Loucy (cell line): ENCODE measurements at regions not wholly inside any gene's neighbourhood (a gene's known extent, or its start where the extent isn't known, plus 50 kb on each side); places are given as distances from the start of the nearest gene placed in this dataset.

Experiments used
- EZH2phosphoT487 ChIP-seq: fragments of 200-600 bp; IDR thresholded peaks from 2 replicates; pipeline ENCODE4 v1.6.1; 2018; ENCODE audit warnings: antibody characterized with exemption, mild to moderate bottlenecking, moderate library complexity, borderline replicate concordance
- TF ChIP-seq, protein P1 (sequence below): fragments of 200-600 bp; sonication (generic); conservative IDR thresholded peaks from 2 replicates; pipeline ENCODE4 v1.5.1; 2014; ENCODE audit warnings: mild to moderate bottlenecking, antibody characterized with exemption, low read length

DNA sequence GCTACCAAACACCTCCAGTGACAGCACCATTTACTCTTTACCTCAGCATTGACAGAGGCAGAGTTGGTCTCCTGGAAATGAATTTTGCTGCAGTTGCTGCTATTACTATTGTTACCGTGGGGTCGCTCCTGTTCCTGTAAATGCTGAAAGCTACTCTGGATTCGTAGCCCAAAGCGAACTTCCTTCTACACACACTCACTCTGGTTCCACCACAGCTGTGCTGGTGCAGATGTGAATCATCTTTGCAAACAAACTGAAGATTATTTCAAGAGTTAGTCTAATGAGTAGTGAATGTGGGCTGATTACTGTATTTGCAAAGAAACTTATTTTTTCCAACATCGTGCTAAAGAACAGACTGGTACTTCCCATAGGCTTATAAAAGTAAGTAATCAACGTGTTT, 304.0 kb downstream of the LPIN1 start:
- no peak for TF ChIP-seq EZH2phosphoT487
- TF ChIP-seq, protein P1, sequence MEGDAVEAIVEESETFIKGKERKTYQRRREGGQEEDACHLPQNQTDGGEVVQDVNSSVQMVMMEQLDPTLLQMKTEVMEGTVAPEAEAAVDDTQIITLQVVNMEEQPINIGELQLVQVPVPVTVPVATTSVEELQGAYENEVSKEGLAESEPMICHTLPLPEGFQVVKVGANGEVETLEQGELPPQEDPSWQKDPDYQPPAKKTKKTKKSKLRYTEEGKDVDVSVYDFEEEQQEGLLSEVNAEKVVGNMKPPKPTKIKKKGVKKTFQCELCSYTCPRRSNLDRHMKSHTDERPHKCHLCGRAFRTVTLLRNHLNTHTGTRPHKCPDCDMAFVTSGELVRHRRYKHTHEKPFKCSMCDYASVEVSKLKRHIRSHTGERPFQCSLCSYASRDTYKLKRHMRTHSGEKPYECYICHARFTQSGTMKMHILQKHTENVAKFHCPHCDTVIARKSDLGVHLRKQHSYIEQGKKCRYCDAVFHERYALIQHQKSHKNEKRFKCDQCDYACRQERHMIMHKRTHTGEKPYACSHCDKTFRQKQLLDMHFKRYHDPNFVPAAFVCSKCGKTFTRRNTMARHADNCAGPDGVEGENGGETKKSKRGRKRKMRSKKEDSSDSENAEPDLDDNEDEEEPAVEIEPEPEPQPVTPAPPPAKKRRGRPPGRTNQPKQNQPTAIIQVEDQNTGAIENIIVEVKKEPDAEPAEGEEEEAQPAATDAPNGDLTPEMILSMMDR = no peak
